Neural crest cell (in vitro differentiated cells): ENCODE measurements at regions not wholly inside any gene's neighbourhood (a gene's known extent, or its start where the extent isn't known, plus 50 kb on each side); places are given as distances from the start of the nearest gene placed in this dataset.

ENCODE experiments used
- DNase-seq: peaks from one replicate; pipeline ENCODE4 v3.0.0; 2021; ENCODE audit warnings: low read depth, mixed read lengths, low spot score
- H3K27ac Mint-ChIP-seq: one replicate; pipeline ENCODE4 v1.8.0; 2021; ENCODE audit warnings: mild to moderate bottlenecking, mixed read lengths; ENCODE audit not compliant: unreplicated experiment
- H3K27me3 Mint-ChIP-seq: 2 replicates; pipeline ENCODE4 v1.8.0; 2021; ENCODE audit warnings: low read depth, mild to moderate bottlenecking, mixed read lengths
- H3K36me3 Mint-ChIP-seq: 2 replicates; pipeline ENCODE4 v1.8.0; 2021; ENCODE audit warnings: low read depth, mild to moderate bottlenecking, mixed read lengths
- H3K4me1 Mint-ChIP-seq: 2 replicates; pipeline ENCODE4 v1.8.0; 2021; ENCODE audit warnings: mixed read lengths
- H3K4me3 Mint-ChIP-seq: one replicate; pipeline ENCODE4 v1.8.0; 2021; ENCODE audit warnings: mild to moderate bottlenecking, mixed read lengths
- H3K9me3 Mint-ChIP-seq: 2 replicates; pipeline ENCODE4 v1.8.0; 2021; ENCODE audit warnings: mixed read lengths
- TF ChIP-seq, protein P1 (sequence below): fragments of 200-600 bp; sonication (generic); conservative IDR thresholded peaks from 2 replicates; pipeline ENCODE4 v1.5.0; 2021; ENCODE audit warnings: antibody characterized with exemption, mild to moderate bottlenecking

GRCh38 chr1:244196571-244197285, 145.6 kb downstream of the ZBTB18 start:
- H3K9me3 Mint-ChIP-seq: no peaks in the 10 kb centered on the region

GRCh38 chr1:244197851-244198375, 146.8 kb downstream of the ZBTB18 start:
- no peaks in the 10 kb centered on the region for H3K9me3 Mint-ChIP-seq
- no peak overlapping the region for H3K4me3 Mint-ChIP-seq
- H3K4me1 Mint-ChIP-seq: no peaks in the 10 kb centered on the region
- DNase-seq: no peak
- H3K27me3 Mint-ChIP-seq: no peaks in the 10 kb centered on the region
- H3K36me3 Mint-ChIP-seq: no peaks in the 10 kb centered on the region
- H3K27ac Mint-ChIP-seq: no peak overlapping the region
- TF ChIP-seq, protein P1, sequence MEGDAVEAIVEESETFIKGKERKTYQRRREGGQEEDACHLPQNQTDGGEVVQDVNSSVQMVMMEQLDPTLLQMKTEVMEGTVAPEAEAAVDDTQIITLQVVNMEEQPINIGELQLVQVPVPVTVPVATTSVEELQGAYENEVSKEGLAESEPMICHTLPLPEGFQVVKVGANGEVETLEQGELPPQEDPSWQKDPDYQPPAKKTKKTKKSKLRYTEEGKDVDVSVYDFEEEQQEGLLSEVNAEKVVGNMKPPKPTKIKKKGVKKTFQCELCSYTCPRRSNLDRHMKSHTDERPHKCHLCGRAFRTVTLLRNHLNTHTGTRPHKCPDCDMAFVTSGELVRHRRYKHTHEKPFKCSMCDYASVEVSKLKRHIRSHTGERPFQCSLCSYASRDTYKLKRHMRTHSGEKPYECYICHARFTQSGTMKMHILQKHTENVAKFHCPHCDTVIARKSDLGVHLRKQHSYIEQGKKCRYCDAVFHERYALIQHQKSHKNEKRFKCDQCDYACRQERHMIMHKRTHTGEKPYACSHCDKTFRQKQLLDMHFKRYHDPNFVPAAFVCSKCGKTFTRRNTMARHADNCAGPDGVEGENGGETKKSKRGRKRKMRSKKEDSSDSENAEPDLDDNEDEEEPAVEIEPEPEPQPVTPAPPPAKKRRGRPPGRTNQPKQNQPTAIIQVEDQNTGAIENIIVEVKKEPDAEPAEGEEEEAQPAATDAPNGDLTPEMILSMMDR: no peak

More at GRCh38 chr1:244196571-244197285, 145.6 kb downstream of the ZBTB18 start:
- DNase-seq: no peak
- Mint-ChIP-seq H3K4me1 (no peaks in the 10 kb centered on the region), H3K4me3 (no peak overlapping the region), H3K27me3 (no peaks in the 10 kb centered on the region), H3K27ac (no peak overlapping the region), H3K36me3 (no peaks in the 10 kb centered on the region)
- TF ChIP-seq, protein P1: no peak

DNA sequence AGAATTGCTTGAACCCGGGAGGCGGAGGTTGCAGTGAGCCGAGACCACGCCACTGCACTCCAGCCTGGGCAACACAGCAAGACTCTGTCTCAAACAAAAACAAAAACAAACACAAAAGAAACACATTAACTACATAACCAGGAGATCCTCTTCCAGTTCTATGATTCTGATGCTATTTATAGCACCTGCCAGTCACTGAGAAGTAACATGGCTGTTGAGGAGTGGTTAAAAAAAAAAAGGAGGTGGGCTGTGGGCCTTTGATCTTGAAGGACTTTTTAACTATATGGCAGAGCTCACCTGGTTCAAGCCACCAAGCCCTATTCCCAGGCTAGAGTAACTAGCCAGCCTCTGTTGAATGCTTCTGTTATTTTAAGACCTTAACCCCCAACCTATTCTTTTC, 148.8 kb downstream of the ZBTB18 start:
- H3K9me3 Mint-ChIP-seq: no peaks in the 10 kb centered on the region
- H3K27me3 Mint-ChIP-seq: no peaks in the 10 kb centered on the region
- TF ChIP-seq, protein P1: no peak
- no peak overlapping the region for H3K27ac Mint-ChIP-seq
- no peaks in the 10 kb centered on the region for H3K36me3 Mint-ChIP-seq
- H3K4me3 Mint-ChIP-seq: no peak overlapping the region
- DNase-seq: no peak
- no peaks in the 10 kb centered on the region for H3K4me1 Mint-ChIP-seq

GRCh38 chr1:244200596-244200995, 149.5 kb downstream of the ZBTB18 start:
- no peak overlapping the region for H3K27ac Mint-ChIP-seq
- H3K4me3 Mint-ChIP-seq: no peak overlapping the region
- H3K4me1 Mint-ChIP-seq: no peaks in the 10 kb centered on the region
- H3K27me3 Mint-ChIP-seq: no peaks in the 10 kb centered on the region
- H3K36me3 Mint-ChIP-seq: no peaks in the 10 kb centered on the region
- TF ChIP-seq, protein P1: no peak
- DNase-seq: no peak
- no peaks in the 10 kb centered on the region for H3K9me3 Mint-ChIP-seq

GRCh38 chr1:244201750-244202149, 150.7 kb downstream of the ZBTB18 start:
- no peaks in the 10 kb centered on the region for H3K9me3 Mint-ChIP-seq
- no peaks in the 10 kb centered on the region for H3K27me3 Mint-ChIP-seq
- TF ChIP-seq, protein P1: no peak
- no peaks in the 10 kb centered on the region for H3K4me1 Mint-ChIP-seq
- no peak overlapping the region for H3K4me3 Mint-ChIP-seq
- DNase-seq: no peak
- H3K27ac Mint-ChIP-seq: no peak overlapping the region
- H3K36me3 Mint-ChIP-seq: no peaks in the 10 kb centered on the region
